VCaP (cell line): ENCODE measurements at regions not wholly inside any gene's neighbourhood (a gene's known extent, or its start where the extent isn't known, plus 50 kb on each side); places are given as distances from the start of the nearest gene placed in this dataset.

ENCODE experiments used
- H3K27ac ChIP-seq: fragments of 450-650 bp; 2 replicates; pipeline ENCODE4 v1.5.1; 2017
- TF ChIP-seq, protein P1 (sequence below): fragments of 450-650 bp; conservative IDR thresholded peaks from 2 replicates; pipeline ENCODE4 v1.5.1; 2017; ENCODE audit warnings: mild to moderate bottlenecking, moderate library complexity

DNA sequence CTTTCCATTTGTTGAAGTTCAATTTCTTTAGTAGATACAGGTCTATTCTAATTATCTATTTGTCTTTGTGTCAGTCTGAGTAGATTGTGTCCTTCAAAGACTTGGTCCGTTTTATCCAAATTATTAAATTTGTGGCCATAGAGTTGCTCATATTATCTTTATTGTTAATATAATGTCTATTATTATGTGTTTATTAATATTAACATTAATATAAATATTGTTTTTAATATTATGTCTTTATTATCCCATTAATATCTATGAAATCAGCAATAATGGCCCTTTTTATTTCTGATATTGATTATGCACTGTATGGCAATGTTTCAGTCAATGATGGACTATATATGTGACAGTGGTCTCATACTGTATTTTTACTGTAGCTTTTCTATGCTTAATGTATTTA lies 2067.3 kb upstream of the AGA start:
- H3K27ac ChIP-seq, result no peak overlapping the region
- TF ChIP-seq, protein P1, sequence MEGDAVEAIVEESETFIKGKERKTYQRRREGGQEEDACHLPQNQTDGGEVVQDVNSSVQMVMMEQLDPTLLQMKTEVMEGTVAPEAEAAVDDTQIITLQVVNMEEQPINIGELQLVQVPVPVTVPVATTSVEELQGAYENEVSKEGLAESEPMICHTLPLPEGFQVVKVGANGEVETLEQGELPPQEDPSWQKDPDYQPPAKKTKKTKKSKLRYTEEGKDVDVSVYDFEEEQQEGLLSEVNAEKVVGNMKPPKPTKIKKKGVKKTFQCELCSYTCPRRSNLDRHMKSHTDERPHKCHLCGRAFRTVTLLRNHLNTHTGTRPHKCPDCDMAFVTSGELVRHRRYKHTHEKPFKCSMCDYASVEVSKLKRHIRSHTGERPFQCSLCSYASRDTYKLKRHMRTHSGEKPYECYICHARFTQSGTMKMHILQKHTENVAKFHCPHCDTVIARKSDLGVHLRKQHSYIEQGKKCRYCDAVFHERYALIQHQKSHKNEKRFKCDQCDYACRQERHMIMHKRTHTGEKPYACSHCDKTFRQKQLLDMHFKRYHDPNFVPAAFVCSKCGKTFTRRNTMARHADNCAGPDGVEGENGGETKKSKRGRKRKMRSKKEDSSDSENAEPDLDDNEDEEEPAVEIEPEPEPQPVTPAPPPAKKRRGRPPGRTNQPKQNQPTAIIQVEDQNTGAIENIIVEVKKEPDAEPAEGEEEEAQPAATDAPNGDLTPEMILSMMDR, result no peak

DNA sequence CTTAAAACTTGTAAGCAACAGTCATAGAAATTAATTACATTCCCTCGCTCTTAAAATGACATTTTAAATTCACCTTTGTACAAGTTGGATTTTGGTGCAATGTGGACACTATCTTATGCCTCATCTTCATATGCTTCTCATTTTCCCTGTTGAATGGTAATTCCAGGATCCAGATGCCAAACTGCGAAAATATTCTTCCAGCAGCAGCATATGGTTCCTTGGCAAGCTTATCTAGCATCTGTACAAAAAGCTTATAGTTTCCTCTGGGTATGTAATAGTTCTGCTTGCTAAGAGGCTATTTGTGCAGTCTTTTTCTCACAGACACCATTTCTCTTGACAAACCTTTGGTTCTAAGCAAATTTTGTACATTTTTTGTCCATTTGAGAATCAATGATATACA lies 2079.7 kb upstream of the AGA start:
- TF ChIP-seq, protein P1, result no peak
- H3K27ac ChIP-seq, result no peak overlapping the region

DNA sequence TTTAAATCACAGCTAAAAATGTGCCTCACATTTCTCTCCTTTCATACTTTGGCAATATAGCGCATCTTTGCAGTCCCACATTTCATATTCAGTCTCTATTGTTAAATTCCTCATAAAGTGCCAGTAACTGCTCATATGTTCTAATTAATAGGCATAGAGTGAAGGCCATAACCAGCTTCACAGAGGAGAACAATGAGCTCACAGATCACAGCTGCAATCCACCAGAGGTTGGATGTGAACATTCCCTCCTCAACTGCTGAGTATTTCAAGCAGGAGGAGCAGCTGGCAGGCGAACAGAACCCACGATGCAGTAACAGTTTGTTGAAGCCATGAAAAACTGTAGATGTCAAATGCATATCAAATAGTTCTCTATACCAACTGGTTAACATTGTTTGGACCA lies 2088.7 kb upstream of the AGA start:
- H3K27ac ChIP-seq, result no peak overlapping the region
- TF ChIP-seq, protein P1, result no peak

DNA sequence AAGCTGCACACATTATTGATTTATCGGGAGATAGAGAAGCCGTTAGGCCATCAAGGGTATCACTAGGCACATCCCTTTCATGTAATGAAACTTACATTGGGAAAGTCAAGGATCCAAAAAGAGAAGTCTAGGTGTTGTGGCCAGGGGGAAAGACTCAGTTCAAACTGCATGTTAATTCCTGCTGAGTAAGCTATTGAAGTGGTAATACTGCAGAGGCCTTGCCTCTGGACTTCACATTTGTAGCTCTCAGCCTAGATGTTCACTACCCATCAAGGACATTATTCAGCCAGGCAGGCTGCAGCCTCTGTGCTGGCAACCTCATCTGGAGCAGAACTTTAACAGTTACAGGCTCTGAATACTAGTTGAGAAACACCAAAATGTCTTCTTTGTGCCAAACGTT lies 2094.5 kb upstream of the AGA start:
- TF ChIP-seq, protein P1, result no peak
- no peak overlapping the region for H3K27ac ChIP-seq

DNA sequence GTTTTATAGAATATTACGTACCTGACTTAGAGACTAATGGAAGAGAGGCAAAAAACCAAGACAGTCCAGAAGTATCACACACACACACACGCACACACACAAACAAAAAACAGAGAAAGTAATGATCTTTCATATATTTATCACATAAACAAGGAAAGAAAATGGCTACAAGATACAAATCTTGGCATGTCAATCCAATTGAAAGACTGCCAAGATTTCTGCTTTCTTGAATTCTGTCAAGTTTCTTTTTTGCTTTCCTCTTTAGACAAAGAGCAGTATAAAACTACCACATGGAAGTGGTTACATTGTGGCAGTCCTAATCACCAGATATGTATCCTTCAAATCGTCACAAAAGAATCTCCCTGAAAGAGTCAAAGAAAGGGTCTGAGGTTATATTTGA lies 2097.4 kb upstream of the AGA start:
- TF ChIP-seq, protein P1, result no peak
- H3K27ac ChIP-seq, result no peak overlapping the region

DNA sequence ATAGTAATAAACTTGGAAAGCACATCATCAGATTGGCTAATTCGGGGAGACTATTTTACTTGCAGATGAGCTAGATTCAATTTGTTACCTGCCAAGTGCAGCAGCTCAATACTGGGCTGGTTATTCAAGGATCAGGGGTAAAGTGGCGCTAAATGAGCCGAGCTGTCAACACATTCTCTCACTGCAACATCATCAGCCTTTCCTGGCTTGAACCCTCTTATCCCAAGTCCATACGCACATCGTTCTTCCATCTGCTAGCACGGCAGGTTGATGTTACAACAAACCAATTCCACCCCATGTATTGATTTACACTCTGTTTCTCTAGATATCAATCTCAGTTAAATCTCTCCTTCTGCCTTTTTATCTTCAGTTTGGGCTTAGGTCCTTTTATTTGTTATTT lies 2101.5 kb upstream of the AGA start:
- TF ChIP-seq, protein P1, result no peak
- H3K27ac ChIP-seq, result no peak overlapping the region

DNA sequence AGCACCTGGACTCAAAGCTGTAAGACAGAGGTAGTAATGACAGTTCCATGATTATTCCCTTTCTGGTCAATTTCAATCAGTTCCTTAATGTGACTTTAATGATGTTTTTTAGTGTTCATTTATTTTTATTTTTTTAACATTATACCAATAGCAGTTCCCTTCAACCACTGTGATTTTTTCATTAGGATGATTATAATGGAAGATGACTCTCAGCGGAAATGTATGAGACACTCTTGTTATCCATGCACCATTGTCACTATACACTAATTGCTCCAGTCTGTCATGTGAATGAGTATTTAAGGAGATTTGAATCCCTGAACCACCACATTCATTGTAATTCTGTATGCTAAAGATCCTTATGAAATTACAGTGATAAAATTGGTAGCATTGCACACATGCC lies 2102.3 kb upstream of the AGA start:
- no peak overlapping the region for H3K27ac ChIP-seq
- TF ChIP-seq, protein P1, result no peak

DNA sequence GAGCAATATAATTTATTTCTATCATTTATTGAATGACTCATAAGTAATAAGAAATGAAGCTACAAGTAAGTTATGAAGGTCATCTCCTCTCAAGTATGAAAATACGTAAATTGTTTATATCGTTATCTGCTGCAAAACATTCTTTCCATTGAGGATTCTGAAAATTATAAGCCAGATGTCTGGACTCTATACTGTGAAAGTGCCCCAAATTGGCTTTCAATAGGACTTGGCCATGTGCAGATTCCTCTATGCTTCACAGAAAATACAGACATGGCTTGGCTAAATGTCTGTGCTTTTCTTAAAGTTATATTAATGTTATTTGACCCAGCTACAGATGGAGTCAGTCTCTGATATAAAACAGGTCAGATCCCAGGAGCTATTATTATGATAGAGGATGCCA lies 2109.9 kb upstream of the AGA start:
- no peak overlapping the region for H3K27ac ChIP-seq
- TF ChIP-seq, protein P1, result no peak
